Nephron (organoid): ENCODE measurements at regions not wholly inside any gene's neighbourhood (a gene's known extent, or its start where the extent isn't known, plus 50 kb on each side); places are given as distances from the start of the nearest gene placed in this dataset.

Source experiments
- H3K27ac Mint-ChIP-seq, 3 experiments: 2 replicates each; pipeline ENCODE4 v1.8.0; 2020; ENCODE audit warnings: mixed read lengths in 3 of 3, mild to moderate bottlenecking in 2 of 3, moderate library complexity in 1 of 3
- H3K27me3 Mint-ChIP-seq: 2 replicates; pipeline ENCODE4 v1.8.0; 2021; ENCODE audit warnings: low read depth, mild to moderate bottlenecking, moderate library complexity, mixed read lengths
- H3K36me3 Mint-ChIP-seq: 2 replicates; pipeline ENCODE4 v1.8.0; 2020; ENCODE audit warnings: low read depth, mixed read lengths
- H3K4me1 Mint-ChIP-seq: 2 replicates; pipeline ENCODE4 v1.8.0; 2020; ENCODE audit warnings: mixed read lengths
- H3K4me3 Mint-ChIP-seq, 3 experiments: 2 replicates each; pipeline ENCODE4 v1.8.0; 2020; ENCODE audit warnings: mild to moderate bottlenecking in 3 of 3, mixed read lengths in 3 of 3, moderate library complexity in 2 of 3
- H3K9me3 Mint-ChIP-seq: 2 replicates; pipeline ENCODE4 v1.8.0; 2020; ENCODE audit warnings: mixed read lengths
- TF ChIP-seq, protein P1 (sequence below), 3 experiments: fragments of 200-600 bp; sonication (generic); IDR thresholded peaks; one replicate each; pipeline ENCODE4 v1.5.0; 2021; ENCODE audit warnings: antibody characterized with exemption in 3 of 3; ENCODE audit not compliant: unreplicated experiment in 3 of 3

GRCh38 chr12:69002969-69003368 lies 70.0 kb upstream of the CPM start:
- TF ChIP-seq, protein P1, sequence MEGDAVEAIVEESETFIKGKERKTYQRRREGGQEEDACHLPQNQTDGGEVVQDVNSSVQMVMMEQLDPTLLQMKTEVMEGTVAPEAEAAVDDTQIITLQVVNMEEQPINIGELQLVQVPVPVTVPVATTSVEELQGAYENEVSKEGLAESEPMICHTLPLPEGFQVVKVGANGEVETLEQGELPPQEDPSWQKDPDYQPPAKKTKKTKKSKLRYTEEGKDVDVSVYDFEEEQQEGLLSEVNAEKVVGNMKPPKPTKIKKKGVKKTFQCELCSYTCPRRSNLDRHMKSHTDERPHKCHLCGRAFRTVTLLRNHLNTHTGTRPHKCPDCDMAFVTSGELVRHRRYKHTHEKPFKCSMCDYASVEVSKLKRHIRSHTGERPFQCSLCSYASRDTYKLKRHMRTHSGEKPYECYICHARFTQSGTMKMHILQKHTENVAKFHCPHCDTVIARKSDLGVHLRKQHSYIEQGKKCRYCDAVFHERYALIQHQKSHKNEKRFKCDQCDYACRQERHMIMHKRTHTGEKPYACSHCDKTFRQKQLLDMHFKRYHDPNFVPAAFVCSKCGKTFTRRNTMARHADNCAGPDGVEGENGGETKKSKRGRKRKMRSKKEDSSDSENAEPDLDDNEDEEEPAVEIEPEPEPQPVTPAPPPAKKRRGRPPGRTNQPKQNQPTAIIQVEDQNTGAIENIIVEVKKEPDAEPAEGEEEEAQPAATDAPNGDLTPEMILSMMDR (IDR thresholded peaks at IDR 0.05; ENCODE audit: unreplicated experiment in 3 of 3): no peak

GRCh38 chr12:69003991-69004390 lies 71.0 kb upstream of the CPM start:
- Mint-ChIP-seq H3K27ac (no peak overlapping the region), H3K9me3 (peaks cover 3% of the 10 kb centered on the region), H3K27me3 (no peaks in the 10 kb centered on the region), H3K36me3 (no peaks in the 10 kb centered on the region), H3K4me1 (peaks cover 41% of the 10 kb centered on the region), H3K4me3 (no peak overlapping the region)
- TF ChIP-seq, protein P1 (IDR thresholded peaks at IDR 0.05; ENCODE audit: unreplicated experiment in 3 of 3): no peak

More at GRCh38 chr12:69002969-69003368, 70.0 kb upstream of the CPM start:
- H3K9me3 Mint-ChIP-seq: peaks cover 10% of the 10 kb centered on the region
- no peak overlapping the region for H3K4me3 Mint-ChIP-seq
- peaks cover 31% of the 10 kb centered on the region for H3K4me1 Mint-ChIP-seq
- H3K27me3 Mint-ChIP-seq: no peaks in the 10 kb centered on the region
- no peak overlapping the region for H3K27ac Mint-ChIP-seq
- peaks cover 3% of the 10 kb centered on the region for H3K36me3 Mint-ChIP-seq

DNA sequence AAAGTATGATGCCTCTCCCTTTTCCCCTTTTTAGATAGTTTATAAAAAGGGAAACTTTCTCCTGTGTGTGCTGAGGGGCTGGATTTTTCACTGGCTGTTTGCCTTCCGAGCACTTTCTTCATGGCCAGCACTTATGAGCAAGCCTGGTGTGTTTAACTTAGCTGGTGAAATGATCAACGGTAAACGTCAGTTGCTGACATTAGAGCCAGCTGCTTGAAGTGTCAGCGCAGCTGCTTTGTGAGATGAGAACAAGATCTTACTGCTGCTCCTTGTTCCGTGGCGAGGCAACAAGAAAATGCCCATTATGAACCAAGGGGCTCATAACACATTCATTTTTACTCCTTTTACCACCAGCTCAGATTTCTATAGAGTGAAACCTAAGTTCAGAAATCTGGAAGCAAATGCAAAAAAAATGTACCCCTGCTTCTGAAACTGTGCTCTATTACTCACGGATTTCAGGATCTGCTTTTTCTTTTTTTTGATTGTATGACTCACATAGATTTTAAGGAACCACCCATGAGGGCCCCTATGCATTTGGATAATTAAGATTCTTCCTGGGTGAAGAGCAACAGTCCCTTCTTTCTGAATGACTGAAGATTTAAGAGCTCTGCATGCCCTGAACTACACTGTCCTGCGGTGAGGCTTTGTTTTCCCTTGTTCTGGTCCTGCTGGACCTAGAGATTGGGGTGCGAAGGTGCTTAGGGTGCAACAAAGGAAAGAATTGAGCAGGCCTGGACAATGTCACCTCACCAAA lies 74.3 kb upstream of the CPM start:
- peak overlapping the region; percentile 76 to 97 (median 84) for H3K27ac Mint-ChIP-seq
- H3K36me3 Mint-ChIP-seq: no peaks in the 10 kb centered on the region
- TF ChIP-seq, protein P1 (IDR thresholded peaks at IDR 0.05; ENCODE audit: unreplicated experiment in 3 of 3): no peak
- no peaks in the 10 kb centered on the region for H3K9me3 Mint-ChIP-seq
- H3K4me3 Mint-ChIP-seq: peak overlapping the region; percentile 26 to 41 (median 29)
- H3K27me3 Mint-ChIP-seq: no peaks in the 10 kb centered on the region
- peaks cover 45% of the 10 kb centered on the region for H3K4me1 Mint-ChIP-seq

DNA sequence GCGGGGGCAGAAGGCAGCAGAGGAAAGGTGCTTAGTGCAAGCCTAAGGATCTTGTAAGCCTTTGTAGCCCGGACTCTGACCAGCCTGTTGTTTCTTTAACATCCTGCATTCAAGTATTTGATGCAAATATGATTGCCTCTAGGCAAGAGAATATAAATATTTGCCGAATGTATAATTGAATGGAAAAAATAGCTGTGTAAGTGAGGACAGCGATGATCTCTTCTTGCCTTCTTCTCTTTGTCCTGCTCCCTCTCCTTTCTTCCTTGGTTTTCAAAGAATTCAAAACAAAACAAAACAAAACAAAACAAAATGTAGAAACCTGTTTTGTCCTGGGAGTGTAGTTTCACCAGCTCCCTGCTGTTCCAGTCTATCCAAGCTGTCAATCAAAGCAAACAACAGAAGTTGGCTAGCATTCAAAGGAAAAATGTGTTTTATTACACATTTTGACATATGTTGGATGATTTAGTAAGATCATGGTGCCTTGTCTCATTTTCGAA lies 74.9 kb upstream of the CPM start:
- Mint-ChIP-seq H3K27ac (peak overlapping the region; percentile 76 to 97 (median 84)), H3K36me3 (no peaks in the 10 kb centered on the region), H3K9me3 (no peaks in the 10 kb centered on the region), H3K4me1 (peaks cover 45% of the 10 kb centered on the region), H3K4me3 (peak overlapping the region; percentile 41 to 60 (median 51)), H3K27me3 (no peaks in the 10 kb centered on the region)
- TF ChIP-seq, protein P1 (IDR thresholded peaks at IDR 0.05; ENCODE audit: unreplicated experiment in 3 of 3): no peak

DNA sequence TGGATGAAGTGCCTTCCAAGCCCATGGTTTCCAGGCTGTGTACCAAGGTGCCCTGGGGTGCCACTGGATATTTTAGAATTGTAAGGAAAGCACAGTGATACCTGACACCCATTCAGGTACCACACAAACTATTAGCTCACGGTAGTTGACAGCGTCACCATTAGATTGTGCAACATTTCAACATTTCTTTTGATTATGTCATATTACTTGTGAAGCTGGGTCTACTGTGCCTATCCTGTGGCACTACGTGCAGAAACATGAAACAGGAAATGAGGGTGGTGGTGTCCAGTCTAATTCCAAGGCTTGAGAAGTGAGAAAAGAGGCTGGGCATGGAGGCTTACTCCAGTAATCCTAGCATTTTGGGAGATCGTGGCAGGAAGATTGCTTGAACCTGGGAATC lies 75.5 kb upstream of the CPM start:
- Mint-ChIP-seq H3K27me3 (no peaks in the 10 kb centered on the region), H3K27ac (peak overlapping the region; percentile 76 to 97 (median 84)), H3K4me3 (no peak overlapping the region), H3K4me1 (peaks cover 45% of the 10 kb centered on the region), H3K36me3 (no peaks in the 10 kb centered on the region), H3K9me3 (no peaks in the 10 kb centered on the region)
- TF ChIP-seq, protein P1 (IDR thresholded peaks at IDR 0.05; ENCODE audit: unreplicated experiment in 3 of 3): no peak

DNA sequence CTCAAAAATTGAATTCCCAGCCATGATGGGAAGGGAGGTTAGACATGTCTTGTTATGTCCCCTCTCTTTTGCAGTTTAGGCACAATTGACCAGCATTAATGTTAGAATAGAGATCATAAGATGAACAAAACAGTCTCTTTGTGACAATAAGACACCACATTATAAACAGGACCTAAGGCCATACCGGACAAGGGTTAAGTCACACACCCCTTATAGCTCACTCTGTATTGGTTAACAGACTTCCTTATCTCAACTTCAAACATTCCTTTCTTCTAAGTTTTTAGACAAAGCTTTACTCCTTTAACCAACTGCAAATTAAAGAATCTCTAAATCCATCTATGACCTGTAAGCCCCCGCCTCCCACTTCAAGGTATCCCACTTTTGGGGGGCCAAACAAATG lies 81.1 kb upstream of the CPM start:
- no peak overlapping the region for H3K27ac Mint-ChIP-seq
- no peaks in the 10 kb centered on the region for H3K9me3 Mint-ChIP-seq
- peaks cover 4% of the 10 kb centered on the region for H3K4me1 Mint-ChIP-seq
- H3K36me3 Mint-ChIP-seq: no peaks in the 10 kb centered on the region
- no peak overlapping the region for H3K4me3 Mint-ChIP-seq
- no peaks in the 10 kb centered on the region for H3K27me3 Mint-ChIP-seq
- TF ChIP-seq, protein P1 (IDR thresholded peaks at IDR 0.05; ENCODE audit: unreplicated experiment in 3 of 3): no peak
